Germinal center (tissue), 1 donor: ENCODE measurements at regions not wholly inside any gene's neighbourhood (a gene's known extent, or its start where the extent isn't known, plus 50 kb on each side); places are given as distances from the start of the nearest gene placed in this dataset.
"Not testable (repeated sequence)": the region's sequence is repeated elsewhere in the genome, so short reads cannot be mapped to it uniquely, and the experiment has no call there.

Experiments used
- DNase-seq: peaks from one replicate; pipeline ENCODE4 v3.0.0; 2012; ENCODE audit warnings: mixed read lengths, low spot score

GRCh38 chr11:71332447-71332846, 80.1 kb upstream of the SHANK2 start:
- no peak for DNase-seq

GRCh38 chr11:71332046-71332445, 79.7 kb upstream of the SHANK2 start:
- no peak for DNase-seq

GRCh38 chr11:71331631-71332030, 79.3 kb upstream of the SHANK2 start:
- no peak for DNase-seq

GRCh38 chr11:71330996-71331395, 78.6 kb upstream of the SHANK2 start:
- DNase-seq, result no peak

GRCh38 chr11:71330349-71330748, 78.0 kb upstream of the SHANK2 start:
- DNase-seq, result no peak

- DNase-seq, result no peak
These were observed 77.4 kb upstream of the SHANK2 start for GRCh38 chr11:71329786-71330185.

- no peak for DNase-seq
These were observed 76.8 kb upstream of the SHANK2 start for GRCh38 chr11:71329165-71329510.

- DNase-seq, result no peak
These were observed 75.0 kb upstream of the SHANK2 start for GRCh38 chr11:71327156-71328085.

- DNase-seq, result no peak
These were observed 74.1 kb upstream of the SHANK2 start for GRCh38 chr11:71326328-71326940.

GRCh38 chr11:71325418-71326327, 73.3 kb upstream of the SHANK2 start:
- DNase-seq, result no peak

- no peak for DNase-seq
These were observed 72.5 kb upstream of the SHANK2 start for GRCh38 chr11:71324788-71325417.

GRCh38 chr11:71323876-71324526, 71.6 kb upstream of the SHANK2 start:
- DNase-seq, result no peak

- no peak for DNase-seq
These were observed 70.6 kb upstream of the SHANK2 start for GRCh38 chr11:71322861-71323582.

- no peak for DNase-seq
These were observed 69.9 kb upstream of the SHANK2 start for GRCh38 chr11:71322192-71322735.

- DNase-seq, result no peak
These were observed 69.2 kb upstream of the SHANK2 start for GRCh38 chr11:71321433-71322191.

GRCh38 chr11:71316701-71317100, 64.3 kb upstream of the SHANK2 start:
- DNase-seq, result no peak

GRCh38 chr11:71312616-71313015, 60.2 kb upstream of the SHANK2 start:
- DNase-seq, result not testable (repeated sequence)

- no peak for DNase-seq
These were observed 59.6 kb upstream of the SHANK2 start for GRCh38 chr11:71311928-71312510.

- DNase-seq, result no peak
These were observed 59.0 kb upstream of the SHANK2 start for GRCh38 chr11:71311176-71311925.
